ENCODE measurements at regions not wholly inside any gene's neighbourhood (a gene's known extent, or its start where the extent isn't known, plus 50 kb on each side); places are given as distances from the start of the nearest gene placed in this dataset.
A peak's percentile ranks its signal among the peaks of the same experiment; 100 is the strongest.
"Not testable (repeated sequence)": the region's sequence is repeated elsewhere in the genome, so short reads cannot be mapped to it uniquely, and the experiment has no call there.

GRCh38 chr12:124647316-124647715, 79.9 kb upstream of the NCOR2 start:
- Mint-ChIP-seq H3K27me3 (no peaks in the 10 kb centered on the region), H3K9me3 (peaks cover 0 to 22% (median 8%) of the 10 kb centered on the region in 9 donors), H3K36me3 (peaks cover 0 to 17% (median 8%) of the 10 kb centered on the region in 3 donors), H3K27ac (peak overlapping the region in 4 of 10 donors; percentile 4 to 87 (median 75)), H3K4me1 (peaks cover 10 to 33% (median 22%) of the 10 kb centered on the region in 4 donors), H3K4me3 (peak overlapping the region in 9 of 10 donors; percentile 44 to 88 (median 78))
- ATAC-seq, result no peak
- no peak for DNase-seq
- POLR2A ChIA-PET, result interaction anchor here (0.6 kb wide), 1 partner anchor 1985 kb away, joined by 4 read pairs; no protein-coding TSS in a partner anchor

- Mint-ChIP-seq H3K4me3 (peak overlapping the region; percentile 69 to 88 (median 79)), H3K9me3 (peaks cover 0 to 22% (median 8%) of the 10 kb centered on the region in 9 donors), H3K4me1 (peaks cover 10 to 33% (median 22%) of the 10 kb centered on the region in 4 donors), H3K27ac (peak overlapping the region in 9 of 10 donors; percentile 45 to 92 (median 76)), H3K36me3 (peaks cover 0 to 17% (median 8%) of the 10 kb centered on the region in 3 donors), H3K27me3 (no peaks in the 10 kb centered on the region)
- DNase-seq (peak in 8 of 10 donors; percentile 3 to 48 (median 26)), ATAC-seq (peak; percentile 70 to 78)
- POLR2A ChIA-PET, result interaction anchor here (0.8 to 1.0 kb wide), 2 partner anchors 36 to 38 kb away, joined by 3 read pairs; no protein-coding TSS in a partner anchor
Measured at GRCh38 chr12:124646385-124647230, 79.2 kb upstream of the NCOR2 start.

- H3K4me3 Mint-ChIP-seq, result peak overlapping the region in 9 of 10 donors; percentile 7 to 88 (median 79)
Measured at GRCh38 chr12:124645530-124646244, 78.3 kb upstream of the NCOR2 start.

GRCh38 chr12:124643768-124644167, 76.4 kb upstream of the NCOR2 start:
- H3K36me3 Mint-ChIP-seq, ATAC-seq, H3K27ac Mint-ChIP-seq, DNase-seq, H3K4me3 Mint-ChIP-seq, H3K9me3 Mint-ChIP-seq, H3K27me3 Mint-ChIP-seq: not testable (repeated sequence)
- peaks cover 12 to 33% (median 22%) of the 10 kb centered on the region in 4 donors for H3K4me1 Mint-ChIP-seq
- POLR2A ChIA-PET, result interaction anchor here (0.7 kb wide), 1 partner anchor 10 kb away, joined by 3 read pairs; no protein-coding TSS in a partner anchor

More at GRCh38 chr12:124645530-124646244, 78.3 kb upstream of the NCOR2 start:
- Mint-ChIP-seq H3K4me1 (peaks cover 10 to 33% (median 22%) of the 10 kb centered on the region in 4 donors), H3K27me3 (no peaks in the 10 kb centered on the region), H3K27ac (peak overlapping the region in 6 of 10 donors; percentile 45 to 92 (median 87)), H3K36me3 (peaks cover 0 to 17% (median 8%) of the 10 kb centered on the region in 3 donors), H3K9me3 (peaks cover 0 to 22% (median 8%) of the 10 kb centered on the region in 9 donors)
- POLR2A ChIA-PET, result interaction anchor here (1.0 kb wide), 1 partner anchor 37 kb away, joined by 3 read pairs; no protein-coding TSS in a partner anchor
- ATAC-seq, result peak; percentile 20 to 31
- DNase-seq, result no peak

GRCh38 chr12:124642105-124642504, 74.7 kb upstream of the NCOR2 start:
- H3K4me3 Mint-ChIP-seq, result no peak overlapping the region
- ATAC-seq (no peak), DNase-seq (no peak)
- POLR2A ChIA-PET, result no interaction called here
- no peaks in the 10 kb centered on the region for H3K36me3 Mint-ChIP-seq
- no peaks in the 10 kb centered on the region for H3K9me3 Mint-ChIP-seq
- no peaks in the 10 kb centered on the region for H3K27me3 Mint-ChIP-seq
- H3K27ac Mint-ChIP-seq, result no peak overlapping the region
- peaks cover 12 to 23% (median 19%) of the 10 kb centered on the region in 4 donors for H3K4me1 Mint-ChIP-seq

GRCh38 chr12:124641591-124641990, 74.2 kb upstream of the NCOR2 start:
- Mint-ChIP-seq H3K9me3 (no peaks in the 10 kb centered on the region), H3K27ac (no peak overlapping the region), H3K27me3 (no peaks in the 10 kb centered on the region), H3K4me3 (no peak overlapping the region), H3K4me1 (peaks cover 10 to 21% (median 18%) of the 10 kb centered on the region in 4 donors), H3K36me3 (no peaks in the 10 kb centered on the region)
- DNase-seq (no peak), ATAC-seq (no peak)
- POLR2A ChIA-PET, result no interaction called here

- DNase-seq (no peak), ATAC-seq (no peak)
- Mint-ChIP-seq H3K27me3 (no peaks in the 10 kb centered on the region), H3K4me3 (no peak overlapping the region), H3K4me1 (peaks cover 5 to 15% (median 12%) of the 10 kb centered on the region in 4 donors), H3K36me3 (no peaks in the 10 kb centered on the region), H3K9me3 (peaks cover 0 to 3% (median 0%) of the 10 kb centered on the region in 9 donors), H3K27ac (no peak overlapping the region)
- POLR2A ChIA-PET, result no interaction called here
Measured at GRCh38 chr12:124640056-124640455, 72.6 kb upstream of the NCOR2 start.

GRCh38 chr12:124639122-124639806, 71.9 kb upstream of the NCOR2 start:
- Mint-ChIP-seq H3K4me3 (no peak overlapping the region), H3K9me3 (peaks cover 0 to 3% (median 0%) of the 10 kb centered on the region in 9 donors), H3K36me3 (no peaks in the 10 kb centered on the region), H3K27me3 (no peaks in the 10 kb centered on the region), H3K27ac (peak overlapping the region in 1 of 10 donors; percentile 7), H3K4me1 (peaks cover 5 to 13% (median 11%) of the 10 kb centered on the region in 4 donors)
- ATAC-seq, result no peak
- POLR2A ChIA-PET, result no interaction called here
- no peak for DNase-seq

- H3K36me3 Mint-ChIP-seq, result no peaks in the 10 kb centered on the region
- peaks cover 0 to 6% (median 0%) of the 10 kb centered on the region in 5 donors for H3K27me3 Mint-ChIP-seq
- peaks cover 0 to 3% (median 0%) of the 10 kb centered on the region in 9 donors for H3K9me3 Mint-ChIP-seq
- H3K27ac Mint-ChIP-seq, result no peak overlapping the region
- ATAC-seq, result no peak
- no peak for DNase-seq
- POLR2A ChIA-PET, result no interaction called here
- H3K4me1 Mint-ChIP-seq, result peaks cover 9 to 13% (median 11%) of the 10 kb centered on the region in 4 donors
- no peak overlapping the region for H3K4me3 Mint-ChIP-seq
Measured at GRCh38 chr12:124637581-124637981, 70.2 kb upstream of the NCOR2 start.

- no peak for DNase-seq
- Mint-ChIP-seq H3K27ac (no peak overlapping the region), H3K27me3 (peaks cover 0 to 6% (median 0%) of the 10 kb centered on the region in 5 donors), H3K4me1 (peaks cover 9 to 14% (median 12%) of the 10 kb centered on the region in 4 donors), H3K36me3 (no peaks in the 10 kb centered on the region), H3K9me3 (peaks cover 0 to 3% (median 0%) of the 10 kb centered on the region in 9 donors), H3K4me3 (no peak overlapping the region)
- POLR2A ChIA-PET, result no interaction called here
- no peak for ATAC-seq
Measured at GRCh38 chr12:124637163-124637562, 69.8 kb upstream of the NCOR2 start.

GRCh38 chr12:124636138-124636978, 68.9 kb upstream of the NCOR2 start:
- peak overlapping the region in 8 of 10 donors; percentile 17 to 77 (median 38) for H3K4me3 Mint-ChIP-seq

More at GRCh38 chr12:124636138-124636978, 68.9 kb upstream of the NCOR2 start:
- POLR2A ChIA-PET, result no interaction called here
- H3K9me3 Mint-ChIP-seq, result peaks cover 0 to 3% (median 0%) of the 10 kb centered on the region in 9 donors
- ATAC-seq (peak; percentile 32 to 72), DNase-seq (peak in 9 of 10 donors; percentile 12 to 75 (median 31))
- H3K27me3 Mint-ChIP-seq, result peaks cover 0 to 6% (median 0%) of the 10 kb centered on the region in 5 donors
- H3K36me3 Mint-ChIP-seq, result no peaks in the 10 kb centered on the region
- H3K4me1 Mint-ChIP-seq, result peaks cover 9 to 14% (median 12%) of the 10 kb centered on the region in 4 donors
- H3K27ac Mint-ChIP-seq, result peak overlapping the region in 5 of 10 donors; percentile 11 to 71 (median 30)
